ENCODE measurements at regions not wholly inside any gene's neighbourhood (a gene's known extent, or its start where the extent isn't known, plus 50 kb on each side); places are given as distances from the start of the nearest gene placed in this dataset.
"Not testable (repeated sequence)": the region's sequence is repeated elsewhere in the genome, so short reads cannot be mapped to it uniquely, and the experiment has no call there.

- not testable (repeated sequence) for DNase-seq
Observed at GRCh38 chr1:190837200-190837599, 359.5 kb upstream of the BRINP3 start.

GRCh38 chr1:190837888-190838287 lies 360.2 kb upstream of the BRINP3 start:
- no peak for DNase-seq

GRCh38 chr1:190847166-190847565 lies 369.5 kb upstream of the BRINP3 start:
- no peak for DNase-seq

- no peak for DNase-seq
Observed at GRCh38 chr1:190849346-190849745, 371.7 kb upstream of the BRINP3 start.

- no peak for DNase-seq
Observed at GRCh38 chr1:190852611-190853010, 374.9 kb upstream of the BRINP3 start.

GRCh38 chr1:190858140-190858539 lies 380.5 kb upstream of the BRINP3 start:
- no peak for DNase-seq

GRCh38 chr1:190864013-190864641 lies 386.5 kb upstream of the BRINP3 start:
- DNase-seq: no peak

- no peak for DNase-seq
Observed at GRCh38 chr1:190880352-190880751, 402.7 kb upstream of the BRINP3 start.

GRCh38 chr1:190881064-190881463 lies 403.4 kb upstream of the BRINP3 start:
- DNase-seq: no peak

- DNase-seq: no peak
Observed at GRCh38 chr1:190897233-190897632, 419.6 kb upstream of the BRINP3 start.

GRCh38 chr1:190904091-190904695 lies 426.5 kb upstream of the BRINP3 start:
- no peak for DNase-seq

- DNase-seq: no peak
Observed at GRCh38 chr1:190906206-190906725, 428.6 kb upstream of the BRINP3 start.

GRCh38 chr1:190908246-190908645 lies 430.6 kb upstream of the BRINP3 start:
- no peak for DNase-seq

- no peak for DNase-seq
Observed at GRCh38 chr1:190908691-190909090, 431.0 kb upstream of the BRINP3 start.

GRCh38 chr1:190935925-190936324 lies 458.3 kb upstream of the BRINP3 start:
- no peak for DNase-seq

- DNase-seq: no peak
Observed at GRCh38 chr1:190936337-190936736, 458.7 kb upstream of the BRINP3 start.

- DNase-seq: no peak
Observed at GRCh38 chr1:190940951-190941350, 463.3 kb upstream of the BRINP3 start.

GRCh38 chr1:190942475-190942874 lies 464.8 kb upstream of the BRINP3 start:
- DNase-seq: no peak

- not testable (repeated sequence) for DNase-seq
Observed at GRCh38 chr1:190943722-190944121, 466.1 kb upstream of the BRINP3 start.

GRCh38 chr1:190949939-190950338 lies 472.3 kb upstream of the BRINP3 start:
- no peak for DNase-seq

- DNase-seq: no peak
Observed at GRCh38 chr1:190957565-190957964, 479.9 kb upstream of the BRINP3 start.

GRCh38 chr1:190963321-190963720 lies 485.7 kb upstream of the BRINP3 start:
- no peak for DNase-seq

GRCh38 chr1:190975827-190976226 lies 498.2 kb upstream of the BRINP3 start:
- DNase-seq: no peak

- DNase-seq: no peak
Observed at GRCh38 chr1:191002768-191003167, 525.1 kb upstream of the BRINP3 start.

All from occipital lobe (tissue), 1 donor.